A673 (cell line): ENCODE measurements at regions not wholly inside any gene's neighbourhood (a gene's known extent, or its start where the extent isn't known, plus 50 kb on each side); places are given as distances from the start of the nearest gene placed in this dataset.
A peak's percentile ranks its signal among the peaks of the same experiment; 100 is the strongest.

Source experiments
- BruUV-seq: library from RNA; stranded (reverse); fragments of 400-500 nt; replicated peaks from 2 replicates; lab custom pipeline; 2021; lab: Mats Ljungman, UMichigan
- CTCF ChIA-PET: fragments of 300-600 bp; sonication (Branson Sonifier 250); formaldehyde crosslinking; loops from one replicate; lab custom pipeline; 2022; ENCODE audit warnings: antibody characterized with exemption; lab: Charles Lee
- POLR2A ChIA-PET: fragments of 300-600 bp; sonication (Branson Sonifier 250); formaldehyde crosslinking; loops from one replicate; lab custom pipeline; 2022; ENCODE audit warnings: antibody characterized with exemption; ENCODE audit not compliant: low non-redundant PET; lab: Charles Lee
- DNase-seq: peaks from one replicate; pipeline ENCODE4 v3.0.0-alpha.2; 2015; ENCODE audit warnings: low spot score
- H3K27ac ChIP-seq: fragments of 200-600 bp; sonication (generic); 2 replicates; pipeline ENCODE4 v1.5.1; 2016; ENCODE audit warnings: mixed run types, low read depth, mild to moderate bottlenecking, mixed read lengths, antibody characterized with exemption, low read length; ENCODE audit not compliant: poor library complexity, severe bottlenecking
- H3K27me3 ChIP-seq: fragments of 200-600 bp; sonication (generic); replicated peaks from 2 replicates; pipeline ENCODE4 v1.6.1; 2017; ENCODE audit warnings: mixed run types, low read depth, mild to moderate bottlenecking, mixed read lengths, antibody characterized with exemption, low read length; ENCODE audit not compliant: insufficient read depth, poor library complexity
- H3K36me3 ChIP-seq: fragments of 200-600 bp; sonication (generic); 2 replicates; pipeline ENCODE4 v1.6.1; 2016; ENCODE audit warnings: mixed run types, mild to moderate bottlenecking, mixed read lengths, antibody characterized with exemption, low read length; ENCODE audit not compliant: insufficient read depth, poor library complexity, severe bottlenecking
- H3K4me1 ChIP-seq: fragments of 200-600 bp; sonication (generic); 2 replicates; pipeline ENCODE4 v1.6.1; 2017; ENCODE audit warnings: mixed run types, mild to moderate bottlenecking, mixed read lengths, antibody characterized with exemption, low read length; ENCODE audit not compliant: insufficient read depth, poor library complexity, severe bottlenecking
- H3K4me3 ChIP-seq: fragments of 200-600 bp; sonication (generic); 2 replicates; pipeline ENCODE4 v1.5.1; 2016; ENCODE audit warnings: low read depth, mixed run types, mild to moderate bottlenecking, mixed read lengths, low read length; ENCODE audit not compliant: poor library complexity, severe bottlenecking
- H3K9me3 ChIP-seq: fragments of 200-600 bp; sonication (generic); 2 replicates; pipeline ENCODE4 v1.6.1; 2016; ENCODE audit warnings: mixed run types, low read depth, mild to moderate bottlenecking, mixed read lengths, antibody characterized with exemption, low read length; ENCODE audit not compliant: poor library complexity, severe bottlenecking
- EZH2 ChIP-seq: fragments of 200-600 bp; sonication (generic); IDR thresholded peaks from 2 replicates; pipeline ENCODE4 v1.6.1; 2017; ENCODE audit warnings: borderline replicate concordance, low read depth, mild to moderate bottlenecking, mixed read lengths, antibody characterized with exemption, low read length; ENCODE audit not compliant: poor library complexity, severe bottlenecking
- intact Hi-C: fragments of 100-400 bp; cut with micrococcal nuclease; formaldehyde crosslinking; loops from one replicate; pipeline ENCODE4 v1.10.0; 2022; ENCODE audit not compliant: unreplicated experiment
- TF ChIP-seq, protein P1 (sequence below): fragments of 300-800, 200-600 bp; sonication (generic); conservative IDR thresholded peaks from 2 replicates; pipeline ENCODE4 v1.5.1; 2017; ENCODE audit warnings: low read depth, mild to moderate bottlenecking, antibody characterized with exemption, low read length, moderate library complexity, mixed read lengths

DNA sequence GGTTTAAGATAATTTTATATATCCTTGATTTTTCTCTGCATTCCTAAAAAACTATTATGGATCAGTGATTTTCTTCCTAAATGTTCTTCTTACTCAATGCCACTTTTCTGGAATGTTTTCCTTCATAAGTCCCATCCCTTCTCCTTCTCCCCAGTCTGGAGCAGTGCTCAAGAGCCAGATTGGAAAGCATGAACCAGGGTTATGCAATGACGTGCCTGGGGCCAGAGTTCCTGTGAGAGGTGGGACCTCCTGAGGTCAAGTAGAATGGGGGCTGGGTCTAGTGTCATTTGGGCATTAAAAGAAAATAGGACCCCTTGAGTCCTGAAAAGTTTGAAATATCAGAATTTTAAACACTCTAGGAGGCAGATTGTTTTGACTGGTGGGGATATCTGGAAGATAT lies 132.0 kb upstream of the NPY start:
- Histone ChIP-seq H3K9me3 (peaks cover 12% of the 10 kb centered on the region), H3K27ac (no peak overlapping the region), H3K36me3 (no peaks in the 10 kb centered on the region), H3K27me3 (no peaks in the 10 kb centered on the region), H3K4me1 (peaks cover 8% of the 10 kb centered on the region), H3K4me3 (no peak overlapping the region)
- intact Hi-C loops = no loop called here
- CTCF ChIA-PET = interaction anchor here (0.5 kb wide), 1 partner anchor 97 kb away, joined by 8 read pairs; no protein-coding TSS in a partner anchor
- TF ChIP-seq EZH2 = no peak
- TF ChIP-seq, protein P1, sequence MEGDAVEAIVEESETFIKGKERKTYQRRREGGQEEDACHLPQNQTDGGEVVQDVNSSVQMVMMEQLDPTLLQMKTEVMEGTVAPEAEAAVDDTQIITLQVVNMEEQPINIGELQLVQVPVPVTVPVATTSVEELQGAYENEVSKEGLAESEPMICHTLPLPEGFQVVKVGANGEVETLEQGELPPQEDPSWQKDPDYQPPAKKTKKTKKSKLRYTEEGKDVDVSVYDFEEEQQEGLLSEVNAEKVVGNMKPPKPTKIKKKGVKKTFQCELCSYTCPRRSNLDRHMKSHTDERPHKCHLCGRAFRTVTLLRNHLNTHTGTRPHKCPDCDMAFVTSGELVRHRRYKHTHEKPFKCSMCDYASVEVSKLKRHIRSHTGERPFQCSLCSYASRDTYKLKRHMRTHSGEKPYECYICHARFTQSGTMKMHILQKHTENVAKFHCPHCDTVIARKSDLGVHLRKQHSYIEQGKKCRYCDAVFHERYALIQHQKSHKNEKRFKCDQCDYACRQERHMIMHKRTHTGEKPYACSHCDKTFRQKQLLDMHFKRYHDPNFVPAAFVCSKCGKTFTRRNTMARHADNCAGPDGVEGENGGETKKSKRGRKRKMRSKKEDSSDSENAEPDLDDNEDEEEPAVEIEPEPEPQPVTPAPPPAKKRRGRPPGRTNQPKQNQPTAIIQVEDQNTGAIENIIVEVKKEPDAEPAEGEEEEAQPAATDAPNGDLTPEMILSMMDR = no peak
- POLR2A ChIA-PET = no interaction called here
- no peak for DNase-seq
- BruUV-seq = no TSS peak

DNA sequence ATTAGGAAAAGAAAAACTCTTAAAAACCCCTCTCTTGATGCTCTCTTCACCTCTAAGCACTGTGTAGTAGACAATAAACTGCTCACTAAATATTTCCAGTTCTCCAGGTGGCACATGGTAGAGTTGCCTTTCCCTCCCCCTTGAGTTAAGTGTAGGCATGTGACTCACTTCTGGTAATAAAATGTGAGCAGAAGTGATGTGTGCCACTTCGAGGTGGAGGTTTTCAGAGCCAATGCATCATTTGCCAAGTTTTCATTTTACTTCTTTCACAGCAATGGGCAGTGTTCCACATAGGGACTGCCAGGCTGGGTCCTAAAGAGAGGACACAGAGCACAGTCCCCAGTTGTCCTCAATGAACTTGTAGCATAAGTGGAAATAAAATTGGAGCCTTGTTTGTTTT lies 131.6 kb upstream of the NPY start:
- no TSS peak for BruUV-seq
- no peaks in the 10 kb centered on the region for H3K36me3 ChIP-seq
- no peak overlapping the region for H3K27ac ChIP-seq
- TF ChIP-seq, protein P1 = no peak
- TF ChIP-seq EZH2 = no peak
- H3K4me3 ChIP-seq = no peak overlapping the region
- H3K4me1 ChIP-seq = peaks cover 8% of the 10 kb centered on the region
- ChIA-PET CTCF (no interaction called here), POLR2A (no interaction called here)
- intact Hi-C loops = no loop called here
- no peaks in the 10 kb centered on the region for H3K27me3 ChIP-seq
- H3K9me3 ChIP-seq = peaks cover 12% of the 10 kb centered on the region
- peak; percentile 33 for DNase-seq

DNA sequence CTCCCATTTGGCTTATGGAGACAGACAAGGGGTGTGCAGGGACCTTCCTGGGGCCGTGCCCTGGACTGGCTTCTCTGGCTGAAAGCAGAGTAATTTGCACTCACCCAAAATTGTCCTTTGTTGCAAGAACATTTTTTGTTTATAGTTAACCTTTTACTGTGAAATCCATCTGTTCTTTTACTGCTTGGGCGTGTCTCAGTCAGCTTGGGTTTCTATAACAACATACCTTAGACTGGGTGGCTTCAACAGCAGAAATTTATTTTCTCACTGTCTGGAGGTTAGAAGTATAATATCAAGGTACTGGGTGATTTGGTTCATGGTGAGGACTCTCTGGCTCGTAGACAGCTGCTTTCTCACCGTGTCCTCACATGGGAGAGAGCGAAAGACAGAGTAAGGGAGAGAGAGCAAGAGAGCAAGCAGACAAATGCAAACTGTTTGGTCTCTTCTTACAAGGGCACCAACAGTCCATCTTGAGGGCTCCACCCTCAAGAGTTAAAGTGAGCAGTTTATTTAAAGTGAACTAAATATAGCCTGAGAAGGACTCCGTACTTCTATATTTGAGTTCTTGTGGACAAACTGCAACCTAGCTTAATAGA lies 131.0 kb upstream of the NPY start:
- H3K27ac ChIP-seq = no peak overlapping the region
- no TSS peak for BruUV-seq
- no peak for DNase-seq
- H3K9me3 ChIP-seq = peaks cover 12% of the 10 kb centered on the region
- H3K36me3 ChIP-seq = no peaks in the 10 kb centered on the region
- TF ChIP-seq, protein P1 = no peak
- no peak for TF ChIP-seq EZH2
- H3K4me3 ChIP-seq = no peak overlapping the region
- H3K27me3 ChIP-seq = no peaks in the 10 kb centered on the region
- POLR2A ChIA-PET = interaction anchor here (0.6 kb wide), 1 partner anchor 88 kb away, joined by 3 read pairs; no protein-coding TSS in a partner anchor
- CTCF ChIA-PET = no interaction called here
- intact Hi-C loops = no loop called here
- H3K4me1 ChIP-seq = peaks cover 6% of the 10 kb centered on the region
